DMS114 treated with DMSO at 0.1 percent for 48 hours (cell line): ENCODE measurements at regions not wholly inside any gene's neighbourhood (a gene's known extent, or its start where the extent isn't known, plus 50 kb on each side); places are given as distances from the start of the nearest gene placed in this dataset.
"Not testable (repeated sequence)": the region's sequence is repeated elsewhere in the genome, so short reads cannot be mapped to it uniquely, and the experiment has no call there.

Experiments used
- DNase-seq: peaks from one replicate; lab custom pipeline; 2025; ENCODE audit not compliant: unreplicated experiment; lab: John Stamatoyannopoulos, UW

DNA sequence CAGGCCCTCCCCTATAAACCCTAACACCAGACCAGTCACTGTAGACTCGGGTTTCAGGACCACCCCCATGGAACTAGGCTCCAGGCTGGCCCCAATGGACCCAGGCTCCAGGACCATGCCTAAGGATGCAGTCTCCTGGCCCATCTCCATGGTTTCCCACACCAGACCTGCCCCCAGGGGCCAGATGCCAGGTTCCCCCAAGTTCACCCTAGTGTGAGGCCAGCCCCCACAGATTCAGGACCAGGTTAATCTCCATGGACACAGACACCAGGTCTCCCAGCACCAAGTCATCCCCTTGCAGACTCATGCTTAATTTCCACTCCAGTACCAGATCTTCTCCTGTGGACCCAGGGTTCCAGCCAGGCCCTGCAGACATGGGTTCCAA lies 103.8 kb upstream of the LANCL2 start:
- no peak for DNase-seq

DNA sequence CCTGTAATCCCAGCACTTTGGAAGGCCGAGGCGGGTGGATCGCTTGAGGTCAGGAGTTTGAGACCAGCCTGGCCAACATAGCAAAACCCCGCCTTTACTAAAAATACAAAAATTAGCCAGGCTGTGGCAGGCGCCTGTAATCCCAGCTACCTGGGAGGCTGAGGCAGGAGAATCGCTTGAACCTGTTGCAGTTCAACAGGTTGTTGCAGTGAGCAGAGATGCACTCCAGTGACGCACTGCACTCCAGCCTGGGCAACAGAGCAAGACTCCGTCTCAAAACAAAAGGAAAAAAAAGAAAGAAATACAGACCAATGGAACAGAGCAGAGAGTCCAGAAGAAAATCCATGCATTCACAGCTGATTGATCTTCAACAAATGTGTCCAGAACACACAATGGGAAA lies 99.8 kb upstream of the LANCL2 start:
- DNase-seq = not testable (repeated sequence)

DNA sequence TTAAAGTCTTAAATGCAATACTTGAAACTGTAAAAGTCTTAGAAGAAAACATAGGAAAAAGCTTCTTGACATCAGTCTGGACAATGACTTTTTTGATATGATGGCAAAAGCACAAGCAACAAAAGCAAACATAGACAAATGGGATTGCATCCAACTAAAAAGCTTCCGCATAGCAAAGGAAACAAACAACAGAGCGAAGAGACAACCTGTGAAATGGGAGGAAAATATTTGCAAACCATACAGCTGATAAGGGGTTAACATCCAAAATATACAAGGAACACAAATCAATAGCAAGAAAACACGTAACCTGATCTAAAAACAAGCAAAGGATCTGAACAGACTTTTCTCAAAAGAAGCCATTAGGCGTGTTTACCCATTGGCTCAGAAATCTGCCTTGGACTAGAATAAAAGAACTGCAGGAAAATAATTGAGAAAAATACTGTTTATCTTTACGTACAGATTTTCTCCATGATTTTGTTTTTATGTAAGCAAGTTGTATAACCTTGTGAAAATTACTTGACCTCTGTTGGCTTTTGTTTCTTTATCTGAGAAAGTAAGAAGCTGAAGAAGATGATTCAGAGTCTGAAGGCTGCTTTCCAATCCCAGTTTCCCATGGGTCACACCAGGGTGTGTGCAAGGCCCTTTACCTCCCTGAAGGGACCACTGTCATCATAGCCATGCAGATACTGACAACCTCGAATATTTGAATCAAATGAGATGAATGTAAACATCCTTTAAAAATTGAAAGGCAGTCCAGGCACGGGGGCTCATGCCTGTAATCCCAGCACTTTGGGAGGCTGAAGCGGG lies 99.1 kb upstream of the LANCL2 start:
- no peak for DNase-seq

DNA sequence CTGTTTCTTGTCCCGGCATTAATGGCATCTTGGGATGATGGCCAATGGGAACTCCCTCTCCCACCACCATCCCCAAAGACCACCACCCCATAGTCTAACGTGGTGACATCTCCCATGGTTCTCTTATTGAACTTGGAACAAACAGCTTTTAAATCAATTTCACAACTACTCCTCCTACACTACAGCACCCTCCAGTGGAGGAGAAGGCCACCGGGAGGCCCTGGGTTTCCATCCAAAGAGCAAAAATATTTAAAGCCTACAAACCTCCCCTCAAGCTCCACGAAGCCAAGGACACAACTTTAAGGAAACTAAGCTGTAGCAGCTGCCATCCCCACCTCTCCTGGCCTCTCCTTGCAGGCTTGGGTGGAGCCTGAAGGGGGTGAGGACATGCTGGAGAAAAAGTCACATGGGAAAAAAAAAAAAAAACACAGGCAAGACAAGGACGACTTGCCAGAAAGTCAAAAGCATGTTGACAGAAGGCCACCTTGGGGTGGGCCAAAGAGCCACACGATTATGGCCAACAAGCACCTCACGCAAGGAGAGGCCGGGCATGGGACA lies 94.0 kb upstream of the LANCL2 start:
- DNase-seq = no peak

DNA sequence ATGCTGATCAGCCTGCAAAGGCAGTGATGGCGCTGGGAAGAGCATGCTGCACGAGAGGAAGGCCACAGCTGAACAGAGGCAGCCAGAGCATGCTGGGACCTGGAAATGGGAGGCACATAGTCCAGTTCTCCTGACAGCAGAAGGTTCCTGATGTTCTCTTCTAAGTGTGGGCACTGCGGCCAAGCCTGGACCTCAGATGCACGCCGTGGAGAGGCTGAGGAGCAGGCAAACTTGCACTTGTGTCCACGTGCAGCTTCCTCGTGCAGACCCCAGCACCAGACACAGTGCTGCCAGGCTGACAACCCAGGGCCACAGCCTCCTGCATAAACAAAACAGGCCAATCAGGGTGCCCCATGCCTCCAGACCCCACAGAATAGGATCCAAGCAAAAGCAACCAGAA lies 93.5 kb upstream of the LANCL2 start:
- DNase-seq = no peak

DNA sequence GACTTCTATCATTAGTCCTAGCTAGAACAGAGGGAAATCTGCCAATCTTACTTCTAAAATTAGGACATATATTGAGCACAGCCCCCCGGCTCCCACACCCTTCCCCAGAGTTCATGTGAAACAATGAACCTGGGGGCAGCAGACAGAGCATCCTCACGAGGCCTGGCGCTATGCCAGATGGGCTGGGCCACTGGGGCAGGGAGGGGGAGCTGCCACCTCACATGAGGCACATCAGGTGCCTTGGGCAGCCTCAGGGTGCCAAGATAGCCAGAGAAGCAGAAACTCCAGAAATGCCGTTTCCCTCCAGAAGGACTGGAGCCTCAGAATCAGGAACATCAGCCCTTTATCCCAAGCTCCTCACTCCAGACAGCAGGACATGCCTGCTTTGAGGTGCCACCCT lies 92.8 kb upstream of the LANCL2 start:
- no peak for DNase-seq

DNA sequence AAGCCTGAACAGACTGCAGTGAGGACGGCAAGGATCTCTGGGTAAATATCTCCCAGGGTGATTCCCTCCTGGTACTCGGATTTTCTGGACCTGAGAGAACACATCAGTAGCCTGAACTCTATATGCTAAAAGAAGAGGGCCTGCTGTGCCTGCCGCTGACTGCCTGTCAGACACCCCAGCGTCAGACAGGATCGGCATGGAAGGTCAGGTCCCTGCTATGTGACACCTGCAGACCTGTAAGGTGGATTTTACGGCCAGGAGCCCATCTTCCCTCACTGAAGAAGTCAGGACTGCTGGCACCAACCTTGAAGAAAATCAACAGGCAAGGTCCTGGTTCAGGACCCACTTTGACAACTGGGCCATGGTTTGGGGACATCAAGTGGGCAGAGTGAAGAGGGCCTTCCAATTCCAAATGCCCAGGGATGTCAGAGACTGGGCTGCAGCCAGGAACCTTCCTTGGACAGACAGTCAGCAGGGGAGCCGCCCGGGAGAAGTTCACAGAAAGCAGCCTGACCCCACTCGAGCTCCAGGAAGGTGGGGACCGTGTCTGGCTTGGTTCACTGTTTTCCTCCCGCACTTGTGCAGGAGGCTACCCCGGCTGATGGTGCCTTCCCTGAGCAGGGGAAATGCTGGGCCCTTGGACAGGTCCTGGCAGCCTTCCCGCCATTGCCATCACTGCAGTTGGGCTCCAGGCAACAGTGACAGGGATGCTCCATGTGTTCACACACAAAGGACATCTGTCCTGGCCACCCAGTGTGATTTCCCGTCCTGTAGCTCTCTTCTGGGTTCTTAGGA lies 91.8 kb upstream of the LANCL2 start:
- DNase-seq = no peak

DNA sequence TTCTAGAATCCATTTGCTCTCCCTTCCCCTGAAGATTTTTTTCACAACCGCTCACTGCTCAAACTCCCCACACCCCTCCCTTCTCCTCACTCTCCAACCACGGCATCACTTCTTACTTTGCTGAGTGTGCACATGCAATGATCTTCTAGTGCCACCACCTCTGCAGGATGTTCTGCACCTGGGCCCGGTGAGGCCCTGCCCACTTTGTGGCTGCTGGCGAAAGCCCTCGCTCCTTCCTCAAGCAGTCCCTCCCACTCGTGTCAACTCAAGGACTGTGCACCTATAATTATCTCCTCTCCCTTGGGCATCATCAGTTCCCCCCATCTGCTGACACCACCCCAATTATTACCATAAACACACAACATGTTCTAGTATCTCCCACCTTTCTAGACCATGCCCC lies 91.0 kb upstream of the LANCL2 start:
- no peak for DNase-seq

DNA sequence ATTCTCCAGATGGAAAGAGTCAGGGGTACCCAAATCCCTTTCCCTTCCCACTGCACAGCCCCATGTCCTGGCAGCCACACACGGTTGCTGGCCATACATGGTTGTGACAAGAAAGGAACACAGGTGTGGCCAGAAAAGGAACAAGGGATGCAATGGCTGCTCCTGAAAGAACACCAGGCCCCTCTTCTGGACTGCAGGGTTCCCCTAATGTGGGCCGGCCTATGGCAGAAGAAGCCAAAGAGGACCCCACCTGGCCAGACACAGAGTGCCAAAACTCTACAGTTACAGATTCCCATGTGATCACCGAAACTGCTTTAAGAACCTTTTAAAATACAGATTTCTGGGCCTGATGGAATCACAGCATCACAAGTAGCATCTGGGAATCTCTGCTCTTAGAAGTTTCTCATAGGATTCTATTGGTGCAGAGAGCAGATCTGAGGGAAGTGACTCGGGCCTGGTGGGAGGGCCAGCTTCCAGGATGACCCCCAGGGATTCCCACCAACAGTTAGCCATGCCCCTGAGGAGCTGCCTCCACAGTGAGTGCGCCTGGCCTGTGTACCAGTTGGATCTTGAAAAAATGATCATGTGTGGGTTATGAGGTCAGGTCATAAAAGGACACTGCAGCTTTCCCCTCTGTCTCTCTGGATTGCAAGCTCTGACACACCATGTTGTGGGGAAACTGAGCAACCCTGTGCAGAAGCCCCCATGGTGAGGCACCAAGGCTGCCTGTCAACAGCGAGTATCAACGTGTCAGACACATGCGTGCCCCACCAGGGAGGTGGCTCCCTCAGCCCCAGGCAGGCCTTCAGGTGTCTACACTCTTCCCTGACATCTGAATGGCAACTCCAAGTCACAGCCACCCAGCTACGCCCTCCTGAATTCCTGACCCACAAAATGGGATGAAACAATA lies 89.6 kb upstream of the LANCL2 start:
- DNase-seq = no peak

DNA sequence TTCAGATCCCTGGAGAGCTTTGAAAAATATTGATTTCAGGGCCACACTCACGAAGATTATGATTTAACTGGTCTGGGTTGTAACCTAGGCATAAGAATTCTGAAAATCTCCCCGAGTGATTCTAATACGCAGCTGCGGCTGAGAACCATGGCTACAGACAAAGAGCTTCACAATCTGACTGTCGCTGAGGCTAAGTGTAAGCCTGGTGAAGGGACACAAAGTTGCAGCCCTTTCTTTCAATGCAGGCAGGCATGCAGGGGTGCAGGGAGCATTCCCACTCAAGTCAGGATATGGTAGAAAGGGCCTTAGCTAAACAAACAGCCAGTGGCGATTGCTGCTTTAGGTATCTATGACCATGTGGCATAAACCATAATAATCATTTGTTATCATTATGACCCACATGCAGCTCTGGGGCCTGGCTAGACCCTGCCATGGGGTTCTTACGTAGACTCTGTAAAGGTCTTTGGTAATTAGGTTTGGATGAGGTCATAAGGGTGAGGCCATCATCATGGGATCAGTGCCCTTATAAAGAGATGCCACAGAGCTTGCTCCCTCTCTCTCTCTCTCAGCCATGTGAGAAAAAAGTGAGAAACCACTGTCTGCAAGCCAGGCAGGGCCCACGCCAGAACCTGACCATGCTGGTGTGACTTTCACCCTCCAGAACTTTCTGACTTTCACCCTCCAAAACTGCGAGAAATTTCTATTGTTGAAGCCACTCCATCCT lies 88.4 kb upstream of the LANCL2 start:
- DNase-seq = no peak

DNA sequence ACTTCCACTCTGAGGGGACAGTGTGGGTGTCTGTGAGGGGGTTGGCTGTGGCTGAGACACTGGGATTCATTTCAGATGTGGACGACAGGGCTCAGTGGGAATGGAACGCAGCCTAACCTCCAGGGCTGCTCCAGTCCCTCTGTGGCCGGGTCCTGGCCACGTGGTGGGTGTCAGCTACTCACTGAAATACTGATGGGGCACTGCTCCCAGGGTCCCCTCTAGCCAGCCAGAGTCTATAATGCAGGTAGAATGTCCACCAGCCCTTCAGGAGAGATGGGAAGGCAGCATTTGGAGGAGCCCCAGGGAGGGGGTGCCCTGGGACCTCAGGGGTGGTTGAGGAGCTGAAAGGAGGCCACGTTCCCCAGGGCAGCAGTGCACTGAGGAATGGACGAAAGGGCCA lies 87.2 kb upstream of the LANCL2 start:
- DNase-seq = no peak

DNA sequence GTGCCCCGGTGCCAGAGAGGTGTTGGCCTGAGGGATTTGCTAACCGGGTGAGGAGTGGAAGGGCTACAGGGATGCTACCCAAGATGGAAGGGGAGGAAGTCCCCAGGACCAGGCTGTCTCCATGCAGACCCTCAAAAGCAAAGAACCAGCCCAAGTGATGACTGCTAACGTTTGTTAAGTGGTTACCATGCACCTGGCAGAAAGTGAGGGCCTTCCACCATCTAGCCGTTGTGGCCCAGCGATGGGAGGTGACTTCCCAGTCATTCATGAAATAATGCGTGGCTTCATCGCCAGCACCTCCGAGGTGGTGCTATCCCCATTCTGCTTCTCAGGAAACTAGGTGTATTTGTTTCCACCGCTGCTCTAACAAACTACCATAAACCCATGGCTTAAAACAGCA lies 86.8 kb upstream of the LANCL2 start:
- DNase-seq = no peak

DNA sequence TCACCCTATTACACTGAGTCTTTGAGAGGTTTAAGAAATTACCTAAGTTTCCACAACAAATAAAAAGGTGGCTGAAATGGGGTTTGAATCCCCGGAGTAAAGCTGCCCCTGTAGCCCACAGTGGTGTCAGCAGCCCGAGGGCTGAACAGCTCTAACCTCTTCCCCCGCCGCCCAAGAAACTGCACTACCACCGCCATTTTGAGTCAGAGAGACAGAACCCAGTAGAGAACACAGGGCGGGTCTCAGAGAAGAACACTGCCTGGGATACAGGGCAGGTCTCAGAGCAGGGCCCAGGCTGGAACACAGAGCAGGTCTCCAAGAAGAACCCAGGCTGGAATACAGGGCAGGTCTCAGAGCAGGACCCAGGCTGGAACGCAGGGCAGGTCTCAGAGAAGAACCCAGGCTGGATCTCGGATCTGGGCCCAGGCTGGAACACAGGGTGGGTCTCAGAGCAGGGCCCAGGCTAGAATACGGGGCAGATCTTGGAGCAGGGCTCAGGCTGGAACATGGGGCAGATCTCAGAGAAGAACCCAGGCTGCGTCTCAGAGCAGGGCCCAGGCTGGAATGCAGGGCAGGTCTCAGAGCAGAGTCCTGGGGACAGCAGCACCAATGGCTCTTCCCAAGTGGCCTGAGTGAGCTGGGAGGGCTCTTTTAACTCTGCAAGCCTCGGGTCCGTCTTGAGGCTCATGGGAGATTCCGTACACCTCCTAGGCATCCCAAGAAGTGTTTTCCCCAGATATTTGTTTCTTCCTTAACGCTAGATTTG lies 85.9 kb upstream of the LANCL2 start:
- DNase-seq = no peak

DNA sequence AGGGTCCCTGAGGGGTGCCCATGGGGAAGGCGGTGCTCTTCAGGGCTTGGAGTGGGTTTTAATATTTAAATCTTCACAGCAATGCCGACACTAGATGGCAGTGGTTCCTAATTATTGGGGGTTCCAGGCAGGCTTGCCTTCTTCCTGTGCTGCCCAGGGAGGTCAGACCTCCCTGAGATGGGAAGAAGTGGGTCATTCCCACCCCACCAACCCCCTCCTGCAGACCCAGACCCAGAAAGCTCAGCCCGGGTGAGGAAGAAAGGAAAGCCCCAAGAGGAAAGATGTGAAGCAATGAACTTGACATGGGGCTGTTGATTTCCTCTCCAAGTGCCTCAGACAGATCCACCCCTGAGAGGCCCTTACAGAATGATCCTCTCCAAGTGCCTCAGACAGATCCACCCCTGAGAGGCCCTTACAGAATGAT lies 85.1 kb upstream of the LANCL2 start:
- peak; percentile 78 for DNase-seq

DNA sequence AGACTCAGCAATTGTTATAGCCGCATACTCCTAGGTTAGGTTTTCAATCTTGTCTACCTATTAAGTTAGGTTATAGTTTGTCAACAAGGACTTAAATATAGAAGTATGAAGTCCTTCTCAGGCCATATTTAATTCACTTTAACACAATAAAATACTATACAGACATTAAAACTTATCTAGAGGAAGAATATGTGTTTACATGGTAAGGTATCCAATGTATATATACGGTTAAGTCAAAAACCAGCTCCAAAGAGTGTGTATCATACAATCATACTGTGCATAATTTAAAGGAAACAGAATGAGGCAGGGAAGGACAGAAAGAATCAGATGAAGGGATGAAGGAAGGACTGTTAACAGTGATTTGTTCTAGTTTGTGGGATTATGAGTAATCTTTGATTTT lies 79.5 kb upstream of the LANCL2 start:
- no peak for DNase-seq

DNA sequence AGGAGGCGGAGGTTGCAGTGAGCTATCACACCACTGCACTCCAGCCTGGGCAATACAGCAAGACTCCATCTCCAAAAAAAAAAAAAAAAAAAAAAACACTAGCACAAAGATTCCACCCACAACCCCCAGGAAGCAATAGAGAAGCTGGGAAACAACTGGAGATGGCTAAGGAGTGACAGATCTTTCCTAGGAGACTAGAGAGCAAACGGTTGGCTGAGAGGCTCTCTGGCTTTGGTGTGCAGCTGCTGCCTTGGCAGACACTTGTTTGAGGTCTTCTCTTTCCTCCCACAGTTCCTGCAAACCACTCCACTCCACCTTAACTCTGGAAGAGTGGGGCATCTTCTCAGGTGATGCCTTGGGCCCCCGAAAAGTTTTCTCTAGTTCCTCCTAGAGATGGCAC lies 78.5 kb upstream of the LANCL2 start:
- no peak for DNase-seq

DNA sequence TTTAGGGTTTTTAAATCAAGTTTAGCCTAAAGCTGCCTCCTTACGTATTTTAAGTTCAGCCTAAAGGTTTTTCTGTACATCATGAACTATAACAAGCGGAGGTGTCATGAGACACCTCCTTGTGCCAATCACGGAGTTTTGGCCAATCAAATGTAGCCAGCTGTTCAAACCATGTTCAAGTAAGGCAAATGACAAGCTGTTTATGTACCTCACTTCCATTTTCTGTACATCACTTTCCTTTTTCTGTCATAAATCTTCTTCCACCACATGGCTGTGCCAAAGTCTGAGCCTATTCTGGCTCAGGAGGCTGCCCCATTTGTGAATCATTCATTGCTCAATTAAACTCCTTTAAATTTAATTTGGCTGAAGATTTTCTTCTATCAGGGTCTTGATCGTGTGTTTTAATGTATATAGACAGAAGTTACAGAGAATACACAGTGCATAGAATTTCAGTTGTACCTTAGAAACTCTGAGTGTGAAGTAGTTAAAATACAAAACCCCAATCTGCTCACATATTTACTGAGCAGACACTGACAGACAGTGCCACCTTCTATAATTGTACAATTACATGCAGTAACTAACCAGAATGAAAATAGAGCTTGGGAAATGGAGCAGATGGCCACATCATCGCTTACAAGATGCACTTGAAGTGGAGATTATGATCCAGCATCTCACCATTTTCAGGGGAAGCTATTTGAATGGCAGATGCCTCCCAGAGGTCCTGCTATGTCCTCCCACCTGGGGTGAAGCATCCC lies 76.9 kb upstream of the LANCL2 start:
- DNase-seq = no peak

DNA sequence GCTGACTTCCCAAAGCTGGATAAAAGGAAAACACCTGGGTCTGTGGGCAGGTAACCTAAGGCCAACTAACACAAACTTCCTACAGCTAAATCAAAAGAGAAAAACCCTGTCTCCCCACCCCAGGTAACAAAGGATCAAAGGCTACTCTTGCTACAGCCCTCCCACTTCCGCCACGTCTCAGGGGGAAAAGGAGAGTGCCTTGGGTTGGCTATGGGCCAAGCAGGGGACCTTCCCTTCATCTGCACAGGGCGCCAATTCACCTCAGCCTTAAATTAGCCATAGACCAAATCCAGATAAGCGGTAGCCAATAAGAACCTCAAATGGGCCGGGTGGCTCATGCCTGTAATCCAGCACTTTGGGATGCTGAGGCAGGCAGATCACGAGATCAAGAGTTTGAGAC lies 69.1 kb upstream of the LANCL2 start:
- no peak for DNase-seq
